ENCODE measurements at regions not wholly inside any gene's neighbourhood (a gene's known extent, or its start where the extent isn't known, plus 50 kb on each side); places are given as distances from the start of the nearest gene placed in this dataset.

DNA sequence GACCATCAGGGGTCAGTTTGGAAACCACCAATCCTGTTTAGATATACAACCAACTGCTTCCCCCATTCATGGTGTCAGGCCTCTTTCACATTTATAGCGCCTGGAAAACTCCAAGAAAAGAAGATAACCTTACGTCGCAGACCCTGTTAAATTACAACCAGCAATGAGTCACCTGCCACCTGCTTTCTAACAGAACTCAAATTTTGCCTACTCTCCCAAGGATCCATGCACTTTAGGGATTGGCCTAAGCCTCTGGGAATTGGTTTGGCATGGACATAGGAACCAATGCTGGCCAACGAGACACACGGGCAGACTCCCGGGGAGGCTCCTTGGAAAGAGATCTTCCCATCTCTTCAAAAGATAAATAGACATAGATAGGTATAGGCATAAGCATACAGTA lies 87.0 kb downstream of the FEM1C start:
- DNase-seq = no peak
- 88 to 96% methylated on average over 6 of the region's 6 CpGs for WGBS, 2 donors

DNA sequence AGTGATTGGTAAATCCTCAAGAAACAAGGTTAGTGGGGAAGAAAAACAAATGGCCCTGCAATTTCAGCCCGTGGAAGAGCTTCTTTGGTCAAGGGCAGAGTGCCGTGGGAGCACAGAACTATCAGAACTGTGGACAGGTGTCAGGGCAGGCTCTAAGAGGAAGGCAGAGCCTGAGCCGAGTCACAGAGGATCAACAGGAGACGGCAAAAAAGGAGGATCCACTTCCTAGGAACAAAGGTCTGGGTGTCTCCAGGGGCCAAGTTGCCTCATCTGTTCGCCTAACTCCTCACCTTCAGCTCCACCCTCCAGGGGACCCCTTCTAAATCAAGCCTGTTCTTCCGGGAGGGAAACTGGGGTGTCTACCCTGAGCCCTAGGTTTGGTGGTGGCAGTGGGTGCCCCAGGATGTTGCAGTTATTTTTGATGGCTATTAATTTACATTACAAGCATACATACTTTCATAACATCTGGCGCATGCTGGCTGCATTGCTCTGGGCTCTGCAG lies 88.0 kb downstream of the FEM1C start:
- intact Hi-C loops (cut with DNase I) = no loop called here
- H3K36me3 ChIP-seq = no peaks in the 10 kb centered on the region

More for the DNA sequence above, 87.0 kb downstream of the FEM1C start:
- Histone ChIP-seq H3K4me1 (peaks cover 0 to 22% (median 9%) of the 10 kb centered on the region in 3 donors), H3K27me3 (no peaks in the 10 kb centered on the region), H3K27ac (no peak overlapping the region), H3K4me3 (no peak overlapping the region), H3K9me3 (no peaks in the 10 kb centered on the region), H3K36me3 (no peaks in the 10 kb centered on the region)
- intact Hi-C loops (cut with DNase I) = no loop called here
- TF ChIP-seq, protein P1, sequence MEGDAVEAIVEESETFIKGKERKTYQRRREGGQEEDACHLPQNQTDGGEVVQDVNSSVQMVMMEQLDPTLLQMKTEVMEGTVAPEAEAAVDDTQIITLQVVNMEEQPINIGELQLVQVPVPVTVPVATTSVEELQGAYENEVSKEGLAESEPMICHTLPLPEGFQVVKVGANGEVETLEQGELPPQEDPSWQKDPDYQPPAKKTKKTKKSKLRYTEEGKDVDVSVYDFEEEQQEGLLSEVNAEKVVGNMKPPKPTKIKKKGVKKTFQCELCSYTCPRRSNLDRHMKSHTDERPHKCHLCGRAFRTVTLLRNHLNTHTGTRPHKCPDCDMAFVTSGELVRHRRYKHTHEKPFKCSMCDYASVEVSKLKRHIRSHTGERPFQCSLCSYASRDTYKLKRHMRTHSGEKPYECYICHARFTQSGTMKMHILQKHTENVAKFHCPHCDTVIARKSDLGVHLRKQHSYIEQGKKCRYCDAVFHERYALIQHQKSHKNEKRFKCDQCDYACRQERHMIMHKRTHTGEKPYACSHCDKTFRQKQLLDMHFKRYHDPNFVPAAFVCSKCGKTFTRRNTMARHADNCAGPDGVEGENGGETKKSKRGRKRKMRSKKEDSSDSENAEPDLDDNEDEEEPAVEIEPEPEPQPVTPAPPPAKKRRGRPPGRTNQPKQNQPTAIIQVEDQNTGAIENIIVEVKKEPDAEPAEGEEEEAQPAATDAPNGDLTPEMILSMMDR (IDR thresholded peaks at IDR 0.05) = no peak
- TF ChIP-seq POLR2A (IDR thresholded peaks at IDR 0.05) = no peak

DNA sequence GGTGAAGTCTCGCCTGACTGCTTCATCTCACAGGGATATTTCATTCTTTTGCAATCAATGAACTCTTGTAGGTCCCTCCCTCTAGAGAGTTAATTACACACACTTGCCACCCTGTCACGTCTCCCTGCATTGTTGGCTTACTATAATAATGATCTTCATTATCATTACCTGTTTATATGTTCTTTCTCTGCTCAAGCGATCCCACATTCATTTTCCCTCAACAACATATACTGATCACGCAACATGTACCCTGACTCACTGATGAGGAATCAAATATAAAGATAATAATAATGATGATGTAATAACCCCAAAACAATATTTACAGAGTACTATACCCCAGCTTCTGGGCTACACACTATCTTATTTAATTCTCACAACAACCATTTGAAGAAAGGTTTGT lies 88.5 kb downstream of the FEM1C start:
- H3K27me3 ChIP-seq = no peaks in the 10 kb centered on the region
- no peaks in the 10 kb centered on the region for H3K36me3 ChIP-seq
- no peak overlapping the region for H3K27ac ChIP-seq
- H3K9me3 ChIP-seq = no peaks in the 10 kb centered on the region
- H3K4me1 ChIP-seq = peaks cover 0 to 14% (median 9%) of the 10 kb centered on the region in 3 donors
- no peak overlapping the region for H3K4me3 ChIP-seq
- DNase-seq = no peak
- TF ChIP-seq POLR2A (IDR thresholded peaks at IDR 0.05) = no peak
- TF ChIP-seq, protein P1 (IDR thresholded peaks at IDR 0.05) = no peak
- intact Hi-C loops (cut with DNase I) = no loop called here
- 81 to 90% methylated on average over 4 of the region's 4 CpGs for WGBS, 2 donors

More for the DNA sequence above, 88.0 kb downstream of the FEM1C start:
- TF ChIP-seq POLR2A (IDR thresholded peaks at IDR 0.05) = no peak
- TF ChIP-seq, protein P1 (IDR thresholded peaks at IDR 0.05) = no peak
- DNase-seq = no peak
- 82% methylated on average over 6 to 7 of the region's 7 CpGs for WGBS, 2 donors
- no peaks in the 10 kb centered on the region for H3K9me3 ChIP-seq
- no peaks in the 10 kb centered on the region for H3K27me3 ChIP-seq
- no peak overlapping the region for H3K27ac ChIP-seq
- H3K4me1 ChIP-seq = peaks cover 0 to 17% (median 9%) of the 10 kb centered on the region in 3 donors
- H3K4me3 ChIP-seq = no peak overlapping the region

DNA sequence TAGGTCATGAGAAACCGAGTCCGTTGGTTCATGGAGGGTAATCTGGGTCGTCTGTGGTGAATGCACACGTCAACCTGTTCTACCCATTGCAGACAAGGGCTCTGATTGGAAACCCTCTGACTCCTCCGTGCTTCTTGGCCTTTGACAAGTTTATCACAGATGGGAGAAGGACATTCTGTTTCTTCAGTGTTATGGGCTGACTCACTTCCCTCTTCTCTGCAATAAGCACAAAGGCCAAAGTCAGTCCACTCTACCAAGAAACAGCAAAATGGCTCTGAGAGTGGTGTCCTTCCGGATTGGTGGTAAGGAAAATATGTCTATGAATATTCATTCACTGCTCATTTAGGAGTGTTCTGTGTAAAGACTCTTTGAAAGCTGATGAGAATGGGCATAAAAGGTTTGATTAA lies 89.3 kb downstream of the FEM1C start:
- Histone ChIP-seq H3K27ac (no peak overlapping the region), H3K4me3 (no peak overlapping the region), H3K9me3 (no peaks in the 10 kb centered on the region), H3K27me3 (no peaks in the 10 kb centered on the region), H3K4me1 (peaks cover 0 to 14% (median 9%) of the 10 kb centered on the region in 3 donors), H3K36me3 (no peaks in the 10 kb centered on the region)
- DNase-seq = no peak
- TF ChIP-seq, protein P1 (IDR thresholded peaks at IDR 0.05) = no peak
- no peak for TF ChIP-seq POLR2A (IDR thresholded peaks at IDR 0.05)
- intact Hi-C loops (cut with DNase I) = no loop called here
- 69 to 90% methylated on average over 5 to 6 of the region's 6 CpGs for WGBS, 2 donors

DNA sequence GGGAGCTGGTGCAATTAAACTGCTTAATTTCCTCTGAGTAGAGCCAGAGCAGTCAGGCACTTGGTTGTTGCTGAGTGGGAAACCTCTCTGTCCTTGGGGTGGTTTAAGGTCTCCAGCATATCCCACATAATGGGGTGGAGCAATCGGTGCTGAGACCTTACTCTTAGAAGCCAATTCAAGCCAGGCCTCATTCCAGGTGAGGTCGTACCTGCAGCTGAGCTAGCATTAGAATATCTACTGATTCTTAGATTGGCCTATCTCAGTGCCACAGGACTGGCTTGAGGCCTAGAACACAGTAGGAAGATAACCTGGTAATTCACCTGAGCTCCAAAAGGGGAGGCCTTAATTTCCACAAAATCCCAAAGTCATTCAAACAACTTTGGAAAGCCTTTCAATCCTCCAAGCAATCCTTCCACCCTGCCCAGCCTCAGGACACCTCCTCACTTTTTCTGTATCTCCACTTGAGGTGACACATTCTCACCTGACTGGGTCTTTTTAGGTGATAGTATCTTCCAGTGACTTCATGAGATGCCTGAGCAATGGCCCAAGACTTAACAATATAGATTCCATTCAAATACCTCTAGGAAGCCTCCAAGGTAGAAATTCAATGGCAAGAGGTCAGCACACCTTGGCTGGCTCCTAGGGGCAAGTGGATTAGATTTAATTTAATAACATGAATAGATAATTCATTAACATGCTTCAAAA lies 91.0 kb downstream of the FEM1C start:
- TF ChIP-seq POLR2A (IDR thresholded peaks at IDR 0.05) = no peak
- TF ChIP-seq, protein P1 (IDR thresholded peaks at IDR 0.05) = no peak
- H3K9me3 ChIP-seq = no peaks in the 10 kb centered on the region
- WGBS, 2 donors = 95 to 100% methylated on average over 1 to 2 of the region's 2 CpGs
- H3K27me3 ChIP-seq = no peaks in the 10 kb centered on the region
- intact Hi-C loops (cut with DNase I) = no loop called here
- DNase-seq = no peak
- H3K4me3 ChIP-seq = no peak overlapping the region
- H3K36me3 ChIP-seq = no peaks in the 10 kb centered on the region
- H3K27ac ChIP-seq = no peak overlapping the region
- H3K4me1 ChIP-seq = peaks cover 0 to 9% (median 5%) of the 10 kb centered on the region in 3 donors
